ENCODE measurements at regions not wholly inside any gene's neighbourhood (a gene's known extent, or its start where the extent isn't known, plus 50 kb on each side); places are given as distances from the start of the nearest gene placed in this dataset.
A peak's percentile ranks its signal among the peaks of the same experiment; 100 is the strongest.

GRCh38 chrX:20369468-20369867 lies 102.8 kb upstream of the RPS6KA3 start:
- no peak for DNase-seq

DNA sequence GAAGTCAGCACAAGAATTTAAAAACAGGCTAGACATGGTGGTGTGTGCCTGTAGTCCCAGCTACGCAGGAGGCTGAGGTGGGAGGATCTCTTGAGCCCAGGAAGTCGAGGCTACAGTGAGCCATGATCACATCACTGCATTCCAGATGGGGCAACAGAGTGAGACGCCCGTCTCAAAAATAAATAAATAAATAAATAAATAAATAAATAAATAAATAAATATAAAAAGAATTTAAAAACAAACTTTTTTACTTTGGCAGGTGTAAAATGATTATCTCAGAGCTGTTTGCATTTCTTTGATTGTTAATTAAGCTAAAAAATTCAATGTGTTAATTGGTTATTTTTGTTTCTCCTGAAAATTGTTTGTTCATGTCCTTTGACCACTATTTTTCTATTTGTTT lies 97.5 kb upstream of the RPS6KA3 start:
- DNase-seq: no peak

DNA sequence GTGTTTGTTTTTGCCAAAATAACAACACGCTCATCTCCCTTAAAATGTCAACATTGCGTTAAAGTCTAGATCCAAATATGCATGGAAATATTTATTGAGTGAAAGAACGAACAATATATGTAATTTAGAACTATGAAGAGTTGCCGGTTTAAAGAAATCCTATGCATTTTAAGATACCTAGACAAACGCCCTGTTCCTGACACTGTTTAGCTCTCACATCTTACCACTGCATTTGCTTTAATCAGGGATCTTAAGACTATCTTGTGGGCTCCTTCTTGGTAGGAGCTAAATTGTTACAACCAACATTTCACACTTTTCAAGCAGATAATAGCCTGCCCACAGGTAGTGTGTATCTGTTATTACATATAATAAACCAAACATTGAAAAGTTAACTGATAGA lies 96.6 kb upstream of the RPS6KA3 start:
- DNase-seq: no peak

- peak; percentile 58 for DNase-seq
Measured at GRCh38 chrX:20362268-20363267, 95.9 kb upstream of the RPS6KA3 start.

DNA sequence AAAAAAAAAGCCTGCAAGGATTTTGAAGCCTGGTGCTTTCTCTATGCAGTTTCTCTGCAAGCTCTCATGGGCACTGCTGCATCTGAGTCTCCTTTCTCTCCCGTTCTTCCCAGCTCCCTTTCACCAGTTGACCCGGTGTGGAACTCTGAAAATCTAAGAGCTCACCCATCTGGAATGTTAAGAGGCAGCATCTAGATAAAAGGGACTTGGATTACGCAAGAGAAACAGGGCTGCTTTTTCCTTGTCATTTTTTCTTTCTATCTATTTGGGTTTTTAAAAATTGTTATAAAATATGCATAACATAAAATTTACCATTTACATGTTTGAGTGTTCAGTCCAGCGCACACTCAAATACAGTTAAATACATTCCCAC lies 95.2 kb upstream of the RPS6KA3 start:
- peak; percentile 77 for DNase-seq

DNA sequence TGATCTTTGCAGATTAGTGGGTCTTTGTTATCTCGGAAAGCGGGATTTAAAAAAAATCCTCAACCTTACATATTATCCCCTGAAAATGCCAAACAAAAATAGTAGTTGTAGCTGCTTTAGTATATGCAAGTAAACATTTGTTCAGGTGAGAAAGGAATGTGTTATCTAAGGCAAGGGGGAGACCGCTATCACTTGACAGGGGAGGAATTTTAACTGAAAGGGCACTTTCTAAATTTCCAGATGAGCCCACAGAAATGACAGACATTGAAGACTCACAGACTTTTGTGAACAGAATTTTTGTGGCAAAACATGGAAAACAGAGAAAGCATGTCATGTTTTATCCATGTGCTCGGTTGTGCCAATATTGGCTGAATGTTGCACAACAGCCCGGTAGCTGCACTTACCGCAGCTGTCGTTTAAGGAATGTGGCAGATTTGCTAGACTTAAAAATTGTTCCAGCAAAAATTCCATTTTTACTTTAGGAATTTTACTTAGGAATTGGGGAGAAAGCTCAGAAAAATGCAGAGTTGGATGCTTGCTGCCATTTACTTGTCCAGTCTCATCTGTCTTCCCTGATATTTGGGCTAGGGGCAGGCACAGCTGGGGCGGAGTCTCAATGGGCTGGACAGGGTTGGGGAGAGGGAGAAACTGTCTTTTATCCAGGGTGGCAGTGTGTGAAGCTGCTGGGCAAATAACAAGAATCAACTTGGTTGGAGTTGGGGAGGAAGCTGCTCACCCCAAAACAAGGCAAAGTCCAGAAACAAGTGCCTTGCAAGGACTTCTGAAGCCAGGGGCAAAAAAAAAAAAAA lies 94.6 kb upstream of the RPS6KA3 start:
- DNase-seq: peak; percentile 54

DNA sequence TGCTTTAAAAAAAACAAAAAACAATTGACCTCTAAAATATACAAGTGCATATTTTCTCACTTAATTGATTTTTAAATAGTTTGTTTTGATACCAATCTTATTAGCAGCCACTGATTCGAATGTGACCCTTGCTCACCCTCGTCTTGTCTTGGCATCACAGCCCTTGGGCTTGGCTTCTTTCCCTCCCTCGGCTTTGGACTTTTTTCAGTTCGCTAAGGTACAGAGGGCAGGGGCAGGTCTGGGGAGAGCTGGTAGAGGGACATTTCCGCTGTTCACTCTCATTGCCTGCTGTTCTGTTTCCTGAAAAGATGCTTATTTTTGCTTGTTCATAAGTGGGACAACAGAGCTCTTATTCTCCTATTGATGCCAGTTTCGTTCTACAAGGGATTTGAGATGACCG lies 88.5 kb upstream of the RPS6KA3 start:
- no peak for DNase-seq

GRCh38 chrX:20354505-20354904 lies 87.8 kb upstream of the RPS6KA3 start:
- DNase-seq: no peak

DNA sequence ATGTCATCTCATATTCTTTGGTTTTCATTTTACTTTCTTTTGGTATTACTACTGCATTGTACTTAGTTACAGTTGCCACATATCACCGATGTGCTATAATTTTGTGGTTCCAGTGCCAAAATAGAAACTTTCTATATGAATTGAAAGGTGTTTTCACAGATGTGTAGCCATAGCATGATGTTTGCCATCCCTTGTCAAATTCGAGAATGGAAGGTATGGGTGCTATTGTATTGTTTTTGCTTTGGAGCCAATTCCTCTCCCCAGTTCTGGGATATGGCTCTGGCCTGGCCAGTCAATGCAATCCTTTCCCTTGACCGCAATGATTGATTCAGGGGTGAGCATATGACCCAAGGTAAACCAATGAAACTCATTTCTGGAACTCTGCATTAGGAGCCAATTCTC lies 86.2 kb upstream of the RPS6KA3 start:
- no peak for DNase-seq

DNA sequence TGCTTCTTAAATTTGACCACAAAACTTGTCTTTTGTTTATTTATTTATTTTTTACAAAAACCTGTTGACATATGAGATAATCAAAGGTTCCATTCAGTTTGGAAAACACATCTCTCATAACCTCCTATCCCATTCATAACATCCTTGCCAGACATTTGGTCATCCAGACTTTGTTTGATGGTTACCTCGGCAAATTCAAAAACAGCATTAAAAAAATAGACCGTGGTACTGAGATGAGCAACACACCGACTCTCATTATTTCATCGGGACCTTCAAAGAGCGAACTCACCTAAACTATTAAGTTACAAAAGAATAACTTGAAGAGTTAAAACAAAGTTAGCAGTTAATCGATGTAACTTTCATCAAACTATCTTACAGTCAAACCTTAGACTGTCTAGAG lies 85.8 kb upstream of the RPS6KA3 start:
- no peak for DNase-seq

GRCh38 chrX:20350596-20350995 lies 83.9 kb upstream of the RPS6KA3 start:
- DNase-seq: no peak

DNA sequence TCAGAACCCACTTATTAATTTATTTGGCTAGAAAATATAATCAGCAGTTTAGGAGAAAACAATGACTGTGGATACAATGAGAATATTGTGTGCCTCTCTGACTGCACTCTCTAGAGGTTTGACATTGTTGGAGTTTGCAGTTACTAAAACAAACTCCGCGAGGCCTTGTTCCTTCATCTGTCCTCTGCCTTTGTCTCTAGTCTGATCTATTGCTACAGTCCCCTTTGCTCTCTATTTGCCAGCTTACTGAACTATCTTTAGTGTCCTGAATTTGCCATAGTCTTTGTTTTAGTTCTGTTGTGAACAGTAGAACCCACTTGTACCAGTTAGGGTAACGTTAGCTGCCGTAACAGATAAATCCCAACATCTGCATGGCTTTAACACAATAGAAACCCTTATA lies 81.4 kb upstream of the RPS6KA3 start:
- no peak for DNase-seq

- peak; percentile 4 for DNase-seq
Measured at GRCh38 chrX:20347481-20347880, 80.8 kb upstream of the RPS6KA3 start.

- DNase-seq: no peak
Measured at GRCh38 chrX:20333672-20334071, 67.0 kb upstream of the RPS6KA3 start.

DNA sequence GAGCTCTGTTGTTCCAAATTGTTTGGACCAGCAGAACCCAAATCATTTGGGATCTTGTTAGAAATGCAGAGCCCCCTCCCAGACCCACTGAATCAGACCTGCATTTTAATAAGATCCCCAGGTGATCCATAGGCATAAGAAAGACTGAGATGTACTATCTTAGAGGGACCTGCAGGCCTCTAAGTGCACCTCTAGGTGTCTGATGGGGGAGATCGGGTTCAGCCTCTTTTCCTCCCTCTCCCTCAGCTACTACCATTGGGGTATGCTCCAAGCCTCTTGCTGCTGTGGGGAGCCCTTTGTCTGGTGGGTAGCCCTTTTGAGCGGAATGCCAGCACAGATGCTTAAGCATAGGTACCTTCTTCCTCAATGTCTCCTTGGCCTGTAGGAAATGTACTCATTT lies 63.8 kb upstream of the RPS6KA3 start:
- DNase-seq: no peak

DNA sequence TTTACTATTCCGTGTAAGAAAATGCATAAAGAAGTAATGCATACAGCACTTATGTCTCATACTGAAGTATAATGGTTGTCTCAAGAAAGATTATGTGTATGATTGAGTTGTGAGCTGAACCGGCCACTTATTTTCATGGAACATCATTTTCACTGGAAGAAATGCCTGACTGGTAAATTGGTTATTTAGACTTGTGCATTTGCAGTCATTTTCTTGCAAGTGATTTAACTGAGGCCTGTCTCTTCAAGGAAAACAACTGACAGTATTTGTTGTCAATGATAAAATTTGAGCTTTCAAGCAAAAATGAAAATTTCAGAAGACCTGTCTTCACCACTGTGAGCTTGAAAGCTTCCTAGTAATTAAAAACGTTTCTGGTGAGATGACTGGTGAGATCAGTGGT lies 62.7 kb upstream of the RPS6KA3 start:
- no peak for DNase-seq

- no peak for DNase-seq
Measured at GRCh38 chrX:20325786-20326388, 59.2 kb upstream of the RPS6KA3 start.

DNA sequence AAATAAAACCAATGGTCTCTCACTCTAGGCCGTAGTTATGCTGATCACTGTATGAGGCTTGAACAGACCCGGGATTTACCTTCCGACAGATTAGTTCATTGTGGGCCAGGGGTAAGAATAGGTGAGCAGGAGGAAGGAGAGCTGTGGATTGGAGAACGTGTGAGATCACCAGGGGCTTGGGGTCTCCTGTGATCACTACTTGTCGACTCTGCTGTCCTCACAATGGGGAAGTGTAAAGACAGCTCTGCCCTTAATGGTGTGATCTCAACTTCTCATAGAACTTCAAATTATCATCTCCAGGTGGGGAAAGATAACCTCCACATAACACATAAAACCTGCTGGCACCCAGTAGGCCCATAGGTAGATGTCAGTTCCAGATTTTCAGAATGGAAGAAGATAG lies 56.2 kb upstream of the RPS6KA3 start:
- no peak for DNase-seq

- no peak for DNase-seq
Measured at GRCh38 chrX:20320461-20321159, 53.9 kb upstream of the RPS6KA3 start.

DNA sequence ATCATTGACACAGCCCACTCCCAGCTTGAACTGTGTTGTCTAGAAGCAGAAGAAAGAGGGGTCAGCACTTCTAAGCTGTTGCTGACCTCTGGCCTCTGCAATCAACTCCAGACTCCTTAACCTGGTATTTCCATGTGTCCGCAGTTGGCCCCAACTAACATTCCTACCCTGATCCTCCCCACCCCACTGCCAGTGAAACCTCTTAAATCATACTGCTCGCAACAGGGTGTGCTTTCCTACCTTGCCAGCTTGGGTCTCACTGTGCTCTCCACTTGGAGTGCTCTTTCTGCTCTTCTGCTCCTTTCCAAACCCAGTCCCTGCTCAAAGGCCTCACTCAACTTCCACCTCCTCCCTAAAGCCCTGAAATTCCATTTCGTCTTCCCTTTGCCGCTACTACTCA lies 52.3 kb upstream of the RPS6KA3 start:
- no peak for DNase-seq

DNA sequence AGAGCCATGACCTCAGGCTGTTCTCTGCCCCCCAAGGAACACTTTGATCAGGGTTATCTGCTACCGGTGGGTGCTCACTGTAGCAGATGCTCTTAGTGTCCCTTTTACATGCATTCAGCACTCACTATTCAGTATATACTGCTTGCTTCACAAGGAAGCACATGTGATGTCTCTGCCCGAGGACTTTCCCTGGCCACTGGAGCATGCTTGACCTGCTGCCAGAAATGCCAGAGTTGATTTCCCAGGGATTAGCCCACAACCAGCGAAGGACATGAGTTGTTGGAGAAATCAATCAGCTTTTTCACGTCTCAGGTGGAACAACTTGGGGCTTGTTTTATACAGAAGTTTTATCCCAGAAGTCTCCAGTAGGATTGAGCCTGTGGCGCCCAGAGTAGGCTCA lies 51.2 kb upstream of the RPS6KA3 start:
- DNase-seq: peak; percentile 6

Data from EL (cell line).